B cell (primary cell): ENCODE measurements at regions not wholly inside any gene's neighbourhood (a gene's known extent, or its start where the extent isn't known, plus 50 kb on each side); places are given as distances from the start of the nearest gene placed in this dataset.

Experiments
- ATAC-seq: fragments of 200-7000 bp; cut with Tn5 transposase; one replicate; pipeline ENCODE4 v1.10.0; 2021; ENCODE audit warnings: low read depth, mild to moderate bottlenecking, moderate number of reproducible peaks, moderate library complexity
- CTCF ChIA-PET: fragments of 350-600 bp; sonication (Branson Sonifier 250); formaldehyde crosslinking; loops from one replicate; lab custom pipeline; 2021; ENCODE audit warnings: antibody characterized with exemption, inconsistent platforms; lab: Charles Lee
- POLR2A ChIA-PET: fragments of 350-600 bp; sonication (Branson Sonifier 250); formaldehyde crosslinking; loops from one replicate; lab custom pipeline; 2021; ENCODE audit warnings: antibody characterized with exemption; lab: Charles Lee
- DNase-seq: peaks from one replicate; pipeline ENCODE4 v3.0.0; 2013
- H2AFZ ChIP-seq: 2 replicates; pipeline ENCODE4 v1.6.1; 2012; ENCODE audit warnings: mild to moderate bottlenecking, low read depth, low read length; ENCODE audit not compliant: insufficient read depth, poor library complexity, severe bottlenecking
- H3K27ac ChIP-seq, 2 donors: 1 replicate in 1 of 2; 2 replicates in 1 of 2; pipeline ENCODE4 v1.5.1; 2012 to 2013; ENCODE audit warnings: low read length in 2 of 2, mild to moderate bottlenecking in 2 of 2, moderate library complexity in 1 of 2
- H3K27me3 ChIP-seq, 4 experiments: fragments of 200-600 bp in 1 of 4; sonication (generic) in 1 of 4; replicated peaks in 1 of 4; 1 replicate in 2 of 4; 2 replicates in 2 of 4; pipeline versions ENCODE4 v1.6.1 to v1.7.0; 2013 to 2016; ENCODE audit warnings: low read length in 3 of 4, mild to moderate bottlenecking in 2 of 4, mixed read lengths in 1 of 4, moderate library complexity in 1 of 4; ENCODE audit not compliant: insufficient read depth in 4 of 4, control insufficient read depth in 3 of 4; ENCODE audit errors: control extremely low read depth in 1 of 4
- H3K36me3 ChIP-seq, 2 experiments: replicated peaks in 1 of 2; 1 replicate in 1 of 2; 2 replicates in 1 of 2; pipeline versions ENCODE4 v1.6.1 to v1.7.1; 2013; ENCODE audit warnings: low read length in 1 of 2; ENCODE audit not compliant: insufficient read depth in 2 of 2, control insufficient read depth in 1 of 2; ENCODE audit errors: control extremely low read depth in 1 of 2, extremely low read depth in 1 of 2
- H3K4me1 ChIP-seq, 2 donors: fragments of 200-600 bp in 1 of 2; sonication (generic) in 1 of 2; 1 replicate in 1 of 2; 2 replicates in 1 of 2; pipeline versions ENCODE4 v1.5.1 to v1.6.1; 2013 to 2017; ENCODE audit warnings: low read length in 2 of 2; ENCODE audit not compliant: control insufficient read depth in 2 of 2, insufficient read depth in 2 of 2
- H3K4me2 ChIP-seq: replicated peaks from 2 replicates; pipeline ENCODE3; 2012; ENCODE audit warnings: mild to moderate bottlenecking, low read depth, low read length; ENCODE audit not compliant: poor library complexity, severe bottlenecking
- H3K4me3 ChIP-seq, 5 experiments: fragments of 200-600 bp in 1 of 5; sonication (generic) in 1 of 5; 1 replicate in 3 of 5; 2 replicates in 2 of 5; pipeline versions ENCODE4 v1.5.1 to v1.7.0; 2011 to 2016; ENCODE audit warnings: low read length in 4 of 5, mild to moderate bottlenecking in 4 of 5, low read depth in 2 of 5, control low read depth in 1 of 5, moderate library complexity in 1 of 5; ENCODE audit not compliant: insufficient read depth in 1 of 5; ENCODE audit errors: control extremely low read depth in 1 of 5, extremely low read depth in 1 of 5
- H3K79me2 ChIP-seq: fragments of 200-600 bp; sonication (generic); one replicate; pipeline ENCODE4 v1.6.0; 2016; ENCODE audit warnings: low read length; ENCODE audit not compliant: control insufficient read depth, insufficient read depth
- H3K9ac ChIP-seq: fragments of 200-600 bp; sonication (generic); 2 replicates; pipeline ENCODE4 v1.6.1; 2017; ENCODE audit warnings: mild to moderate bottlenecking, low read length, moderate library complexity
- H3K9me3 ChIP-seq, 3 donors: one replicate each; pipeline versions ENCODE4 v1.6.1 to v1.7.1; 2013; ENCODE audit warnings: low read length in 2 of 3; ENCODE audit not compliant: control insufficient read depth in 2 of 3, insufficient read depth in 1 of 3; ENCODE audit errors: control extremely low read depth in 1 of 3
- H4K20me1 ChIP-seq: 2 replicates; pipeline ENCODE4 v1.6.0; 2012; ENCODE audit warnings: mild to moderate bottlenecking, low read length; ENCODE audit not compliant: insufficient read depth, control insufficient read depth, poor library complexity, severe bottlenecking
- H3K27ac Mint-ChIP-seq: one replicate; pipeline ENCODE4 v1.8.0; 2021; ENCODE audit warnings: mixed read lengths
- H3K27me3 Mint-ChIP-seq: one replicate; pipeline ENCODE4 v1.8.0; 2021; ENCODE audit warnings: mixed read lengths
- H3K4me1 Mint-ChIP-seq: one replicate; pipeline ENCODE4 v1.8.0; 2021; ENCODE audit warnings: mixed read lengths
- H3K4me3 Mint-ChIP-seq: one replicate; pipeline ENCODE4 v1.8.0; 2021; ENCODE audit warnings: mixed read lengths
- H3K9me3 Mint-ChIP-seq: one replicate; pipeline ENCODE4 v1.8.0; 2022; ENCODE audit warnings: mixed read lengths; ENCODE audit not compliant: insufficient read depth
- CTCF ChIP-seq: fragments of 200-600 bp; IDR thresholded peaks from one replicate; pipeline ENCODE4 v1.8.0; 2022; ENCODE audit warnings: antibody characterized with exemption, mild to moderate bottlenecking
- EZH2 ChIP-seq: IDR thresholded peaks from 2 replicates; pipeline ENCODE4 v1.6.1; 2012; ENCODE audit warnings: borderline replicate concordance, low read depth, mild to moderate bottlenecking, moderate library complexity, low read length; ENCODE audit not compliant: insufficient read depth, poor library complexity, severe bottlenecking
- WGBS: methylation state at CpG from one replicate; pipeline ENCODE4 v1.1.5; 2013; ENCODE audit warnings: missing lambda C conversion rate; ENCODE audit not compliant: insufficient coverage; 5-methylcytosine and 5-hydroxymethylcytosine counted together
- intact Hi-C: fragments of 100-400 bp; cut with micrococcal nuclease; formaldehyde crosslinking; loops from one replicate; pipeline ENCODE4 v1.10.0; 2022

DNA sequence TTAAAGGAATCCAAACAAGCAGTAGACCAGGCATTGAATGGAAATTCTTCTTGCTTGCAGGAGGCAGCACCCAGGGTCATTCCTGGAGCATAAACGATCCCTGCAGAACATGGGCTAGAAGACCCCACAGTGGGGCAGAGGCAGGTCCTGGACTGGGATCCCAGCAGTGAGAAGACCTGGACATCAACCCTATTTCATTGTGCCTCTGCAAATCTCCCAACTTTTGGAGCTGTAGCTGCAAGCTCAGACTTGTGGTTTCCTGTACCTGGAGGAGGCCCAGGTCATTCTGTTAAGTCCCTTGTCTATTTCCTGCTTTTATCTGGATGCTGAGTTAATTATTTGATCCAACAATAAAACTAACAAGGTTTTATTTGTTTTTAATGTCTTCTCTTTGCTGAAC lies 61.7 kb downstream of the CALM1 start:
- intact Hi-C loops: no loop called here
- no peak overlapping the region for H3K9ac ChIP-seq
- ChIA-PET CTCF (no interaction called here), POLR2A (no interaction called here)
- no peaks in the 10 kb centered on the region for H4K20me1 ChIP-seq
- no peaks in the 10 kb centered on the region for H3K9me3 ChIP-seq
- H3K4me2 ChIP-seq: no peak overlapping the region
- Mint-ChIP-seq H3K4me3 (no peak overlapping the region), H3K4me1 (no peaks in the 10 kb centered on the region), H3K27me3 (no peaks in the 10 kb centered on the region), H3K27ac (no peak overlapping the region), H3K9me3 (no peaks in the 10 kb centered on the region)
- ATAC-seq: no peak
- H3K27me3 ChIP-seq: no peaks in the 10 kb centered on the region
- no peaks in the 10 kb centered on the region for H3K79me2 ChIP-seq
- H3K36me3 ChIP-seq: no peaks in the 10 kb centered on the region
- no peak overlapping the region for H3K27ac ChIP-seq
- TF ChIP-seq CTCF: no peak
- TF ChIP-seq EZH2: no peak
- no peak for DNase-seq
- 57% methylated on average over 1 of the region's 1 CpG for WGBS
- H3K4me1 ChIP-seq: no peaks in the 10 kb centered on the region
- no peak overlapping the region for H3K4me3 ChIP-seq
- no peak overlapping the region for H2AFZ ChIP-seq

- no peaks in the 10 kb centered on the region for H4K20me1 ChIP-seq
- 93% methylated on average over 3 of the region's 5 CpGs for WGBS
- no peak for ATAC-seq
- Mint-ChIP-seq H3K27ac (no peak overlapping the region), H3K27me3 (no peaks in the 10 kb centered on the region), H3K4me1 (no peaks in the 10 kb centered on the region), H3K4me3 (no peak overlapping the region), H3K9me3 (no peaks in the 10 kb centered on the region)
- H3K79me2 ChIP-seq: no peaks in the 10 kb centered on the region
- no peaks in the 10 kb centered on the region for H3K9me3 ChIP-seq
- no peaks in the 10 kb centered on the region for H3K4me1 ChIP-seq
- H3K36me3 ChIP-seq: no peaks in the 10 kb centered on the region
- ChIA-PET POLR2A (no interaction called here), CTCF (no interaction called here)
- H3K27ac ChIP-seq: no peak overlapping the region
- intact Hi-C loops: no loop called here
- H3K4me2 ChIP-seq: no peak overlapping the region
- TF ChIP-seq EZH2 (no peak), CTCF (no peak)
- no peak overlapping the region for H2AFZ ChIP-seq
- no peak for DNase-seq
- no peaks in the 10 kb centered on the region for H3K27me3 ChIP-seq
- no peak overlapping the region for H3K9ac ChIP-seq
- no peak overlapping the region for H3K4me3 ChIP-seq
These were observed 63.3 kb downstream of the CALM1 start for GRCh38 chr14:90460136-90460535.
